ENCODE measurements at regions not wholly inside any gene's neighbourhood (a gene's known extent, or its start where the extent isn't known, plus 50 kb on each side); places are given as distances from the start of the nearest gene placed in this dataset.

GRCh38 chr2:41378420-41378819 is 669.4 kb upstream of the PKDCC start:
- TF ChIP-seq CTCF (IDR thresholded peaks at IDR 0.05; ENCODE audit: insufficient read depth, low read depth, low read length), result no peak
- no peak for TF ChIP-seq EZH2 (IDR thresholded peaks at IDR 0.05; ENCODE audit: insufficient read depth, low read length)

Data from astrocyte (in vitro differentiated cells and primary cell).